GM19438 (cell line): ENCODE measurements at regions not wholly inside any gene's neighbourhood (a gene's known extent, or its start where the extent isn't known, plus 50 kb on each side); places are given as distances from the start of the nearest gene placed in this dataset.

Experiments used
- ATAC-seq: cut with Tn5 transposase; IDR thresholded peaks from one replicate; pipeline ENCODE4 v1.9.1; 2021; ENCODE audit warnings: low read depth; ENCODE audit not compliant: unreplicated experiment

- ATAC-seq = no peak
These were observed 176.7 kb upstream of the TLE3 start for GRCh38 chr15:70274255-70274880.

DNA sequence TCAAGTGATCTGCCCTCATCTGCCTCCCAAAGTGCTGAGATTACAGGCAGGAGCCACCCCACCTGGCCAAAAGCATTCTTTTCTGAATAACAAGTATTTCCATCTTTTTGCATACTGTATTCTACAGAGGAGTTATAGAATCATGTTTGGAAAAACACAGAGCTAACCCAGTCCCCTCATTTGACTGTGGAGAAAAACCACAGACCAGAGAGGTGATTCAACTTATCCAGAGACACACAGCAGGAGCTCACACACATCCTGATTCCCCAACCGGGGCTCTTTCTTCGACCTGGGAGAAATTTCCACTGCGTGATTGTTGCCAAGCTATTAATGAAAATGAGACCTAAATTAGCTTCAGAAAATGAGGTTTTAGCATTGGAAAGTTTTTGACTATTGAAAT lies 176.1 kb upstream of the TLE3 start:
- ATAC-seq = no peak

GRCh38 chr15:70272565-70273355 lies 175.0 kb upstream of the TLE3 start:
- no peak for ATAC-seq

DNA sequence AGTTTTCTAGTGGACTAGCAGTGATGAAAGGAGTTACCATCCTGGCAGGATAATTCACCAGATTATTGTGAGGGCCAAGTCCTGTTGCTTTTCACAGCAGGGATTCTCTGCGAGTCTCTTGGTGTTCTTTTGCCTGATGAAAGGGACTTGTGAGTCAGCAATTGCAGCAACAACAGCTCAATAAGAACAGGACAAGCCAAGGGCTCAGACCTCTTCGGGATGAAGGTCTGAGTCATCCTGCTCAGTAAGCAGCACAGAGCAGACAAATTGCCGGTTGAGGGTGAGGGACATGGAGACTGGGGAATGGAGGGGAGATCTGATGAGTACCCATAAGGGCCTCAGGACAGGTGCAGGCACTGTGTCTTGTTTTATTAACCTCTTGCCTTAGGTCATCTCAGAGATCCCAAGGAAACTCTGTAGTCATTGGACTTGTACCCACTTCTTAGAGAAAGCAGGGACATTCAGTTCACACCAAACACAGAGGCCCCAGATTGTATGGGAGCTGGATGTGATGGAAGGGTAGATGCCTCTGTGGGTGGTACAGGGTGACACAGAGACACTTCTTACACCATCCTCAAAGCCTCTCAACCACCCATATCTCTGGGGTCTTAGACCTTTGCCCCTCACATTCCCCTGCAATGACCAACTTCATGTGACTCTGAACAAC lies 173.8 kb upstream of the TLE3 start:
- ATAC-seq = no peak

DNA sequence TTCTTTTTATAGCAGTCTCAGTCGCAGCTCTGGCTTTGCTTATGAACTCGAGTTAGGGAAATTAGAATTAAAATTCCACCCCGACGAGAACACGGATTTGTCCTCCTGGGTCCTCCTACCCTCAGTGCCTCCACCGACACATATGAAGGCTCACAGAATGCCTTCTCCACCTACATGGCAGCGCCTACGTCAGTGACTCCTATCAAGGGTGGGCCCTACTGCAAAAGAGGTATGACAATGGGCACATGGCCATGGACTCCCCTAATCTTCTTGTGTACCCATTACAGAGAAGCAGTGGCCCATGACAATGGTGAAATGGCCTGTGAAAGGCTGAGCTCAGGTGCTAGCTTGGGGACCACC lies 173.0 kb upstream of the TLE3 start:
- no peak for ATAC-seq

- ATAC-seq = no peak
These were observed 172.5 kb upstream of the TLE3 start for GRCh38 chr15:70269991-70270751.

GRCh38 chr15:70269311-70269911 lies 171.7 kb upstream of the TLE3 start:
- no peak for ATAC-seq

- no peak for ATAC-seq
These were observed 171.1 kb upstream of the TLE3 start for GRCh38 chr15:70268698-70269251.

DNA sequence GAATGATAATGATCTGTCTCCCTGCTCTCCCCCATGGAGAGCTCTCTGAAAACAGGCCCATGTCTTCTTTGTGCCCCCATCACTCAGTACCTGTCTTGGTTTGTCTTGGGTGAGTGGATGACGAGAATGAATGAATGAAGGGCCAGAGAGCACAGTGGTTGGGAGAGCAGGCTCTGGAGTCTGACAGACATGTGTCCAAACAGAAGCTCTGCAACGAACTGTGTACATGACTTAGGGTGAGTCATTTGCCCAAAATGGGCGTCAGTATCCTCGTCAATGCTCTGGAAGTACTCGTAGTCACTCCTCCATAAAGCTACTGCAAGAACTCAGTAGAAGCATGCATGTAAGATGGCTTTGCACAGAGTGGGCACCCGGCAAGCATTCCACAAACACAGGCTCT lies 170.2 kb upstream of the TLE3 start:
- no peak for ATAC-seq

DNA sequence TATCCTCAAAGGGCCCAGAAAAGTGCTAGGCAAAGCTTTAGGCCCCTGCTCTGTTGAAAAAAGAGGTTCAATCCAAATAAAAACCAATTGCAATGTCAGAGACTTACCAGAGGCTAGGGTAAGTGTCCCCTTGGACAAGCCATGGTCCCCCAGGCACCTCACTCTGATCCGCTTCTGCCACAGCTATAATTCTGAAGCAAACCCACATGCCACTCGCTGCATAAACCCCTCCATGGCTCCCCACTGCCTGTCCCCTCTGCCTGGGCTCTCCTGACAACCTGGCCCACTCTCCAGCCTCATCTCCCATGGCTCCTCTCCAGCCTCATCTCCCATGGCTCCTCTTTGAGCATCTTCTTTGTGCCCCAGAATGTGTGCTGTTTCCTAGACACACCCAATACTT lies 169.6 kb upstream of the TLE3 start:
- no peak for ATAC-seq

DNA sequence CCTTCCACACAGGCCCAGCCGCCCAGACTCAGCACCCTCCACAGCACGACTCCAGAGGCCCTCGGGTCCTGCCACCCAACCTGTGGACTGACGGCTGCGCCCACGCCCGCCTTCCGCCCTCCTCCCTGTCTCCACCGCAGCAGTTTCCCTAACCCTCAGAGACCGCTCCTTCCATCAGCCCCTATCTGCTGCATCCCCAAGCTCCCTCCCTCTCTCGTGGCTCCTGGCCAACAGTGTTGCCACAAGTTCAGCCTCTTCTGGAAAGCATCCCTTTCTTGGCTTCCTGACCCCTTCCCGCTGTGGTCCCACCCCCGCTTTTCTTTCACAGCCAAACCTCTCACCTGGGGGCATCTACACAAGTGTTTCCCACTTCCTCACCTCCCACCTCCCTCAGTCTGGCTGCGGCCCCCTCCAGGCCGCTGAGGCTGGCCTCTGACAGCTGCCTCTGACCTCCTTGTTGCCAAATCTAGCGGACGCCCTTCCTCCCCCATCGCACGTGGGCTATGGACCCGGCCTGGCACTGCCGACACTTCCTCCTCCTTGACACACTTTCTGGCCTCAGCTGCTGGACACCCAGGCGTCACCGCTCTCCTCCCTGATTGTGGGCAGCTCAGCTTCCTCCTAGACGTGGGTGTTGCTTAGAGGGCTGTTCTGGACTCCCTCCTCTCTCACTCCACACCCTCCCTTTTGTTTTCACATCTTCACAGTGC lies 168.8 kb upstream of the TLE3 start:
- no peak for ATAC-seq

DNA sequence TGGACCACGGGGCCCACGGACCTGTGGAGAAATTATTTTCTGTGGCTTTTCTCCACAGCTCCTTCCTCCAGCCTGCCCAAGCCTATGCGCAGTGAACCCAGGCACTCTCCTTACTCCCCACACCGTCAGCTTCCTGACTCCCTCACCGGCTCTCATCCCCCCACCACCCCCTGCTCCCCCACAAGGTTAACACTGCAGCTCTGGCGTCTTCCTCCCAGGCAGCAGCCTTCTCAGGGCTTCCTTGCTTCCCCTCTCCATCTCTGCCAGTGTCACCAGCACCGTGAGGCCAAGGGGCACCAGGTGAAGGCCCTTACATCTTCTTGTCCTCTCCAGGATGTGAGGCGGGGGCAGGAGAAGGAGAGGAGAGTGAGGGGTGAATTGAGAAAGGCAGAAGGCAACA lies 168.3 kb upstream of the TLE3 start:
- ATAC-seq = no peak

DNA sequence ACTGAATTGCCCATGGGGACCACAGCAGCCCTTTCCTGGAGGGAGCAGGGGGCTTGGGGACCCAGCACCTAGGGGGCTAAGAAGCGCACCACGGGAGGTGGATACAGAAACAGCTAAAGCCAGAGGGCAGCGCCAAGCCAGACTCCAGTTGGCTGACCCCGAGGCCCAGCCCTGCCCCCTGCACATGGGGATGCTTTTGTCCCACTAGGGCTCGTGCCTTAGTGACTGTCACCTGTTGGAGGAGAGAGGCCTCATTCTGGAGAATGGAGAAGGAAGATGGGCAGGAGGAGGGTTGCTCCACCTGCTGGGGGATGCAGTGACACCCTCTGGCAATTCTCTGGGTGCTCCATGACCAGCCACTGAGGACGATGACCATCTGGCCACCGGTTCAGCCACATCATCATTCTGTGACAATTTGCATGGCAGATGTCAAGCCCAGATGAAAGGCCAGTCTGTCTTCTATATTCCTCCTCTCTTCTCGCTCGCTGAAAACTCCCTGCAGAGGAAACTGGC lies 167.8 kb upstream of the TLE3 start:
- ATAC-seq = no peak

DNA sequence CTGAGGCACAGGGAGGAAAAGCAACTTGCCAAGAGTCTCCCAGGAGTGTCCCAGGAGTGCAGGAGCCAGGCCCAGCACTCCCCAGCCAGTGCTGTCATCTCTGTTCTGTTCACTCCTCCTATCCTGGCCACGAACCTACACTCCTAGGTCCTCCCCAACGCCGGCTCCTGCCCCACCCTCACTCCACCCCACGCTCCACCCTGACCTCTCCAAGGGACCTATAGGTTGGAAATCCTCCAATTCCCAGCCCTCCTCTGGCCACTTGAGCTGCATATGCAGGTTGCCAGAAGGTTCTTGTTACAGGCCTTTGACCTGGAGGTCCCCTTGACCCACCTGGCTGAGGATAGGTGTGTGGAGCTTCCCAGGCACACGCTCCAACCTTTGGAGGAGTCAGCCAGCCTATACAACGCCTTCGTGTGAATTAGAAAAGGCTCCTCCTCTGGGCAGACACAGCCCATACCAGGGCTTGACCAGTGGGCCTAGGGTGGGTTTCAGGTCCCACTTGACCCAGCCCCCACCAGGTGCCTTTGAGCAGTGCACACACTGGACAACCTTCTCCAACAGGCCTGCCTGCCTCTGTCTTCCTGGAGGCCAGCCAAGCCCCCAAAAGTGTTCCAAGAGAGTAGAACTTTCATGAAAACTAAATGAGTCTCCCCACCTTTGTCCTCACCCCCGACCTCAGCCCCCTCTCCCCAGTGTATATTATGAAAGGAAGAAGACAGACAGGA lies 167.2 kb upstream of the TLE3 start:
- no peak for ATAC-seq

- ATAC-seq = no peak
These were observed 166.4 kb upstream of the TLE3 start for GRCh38 chr15:70264014-70264582.

DNA sequence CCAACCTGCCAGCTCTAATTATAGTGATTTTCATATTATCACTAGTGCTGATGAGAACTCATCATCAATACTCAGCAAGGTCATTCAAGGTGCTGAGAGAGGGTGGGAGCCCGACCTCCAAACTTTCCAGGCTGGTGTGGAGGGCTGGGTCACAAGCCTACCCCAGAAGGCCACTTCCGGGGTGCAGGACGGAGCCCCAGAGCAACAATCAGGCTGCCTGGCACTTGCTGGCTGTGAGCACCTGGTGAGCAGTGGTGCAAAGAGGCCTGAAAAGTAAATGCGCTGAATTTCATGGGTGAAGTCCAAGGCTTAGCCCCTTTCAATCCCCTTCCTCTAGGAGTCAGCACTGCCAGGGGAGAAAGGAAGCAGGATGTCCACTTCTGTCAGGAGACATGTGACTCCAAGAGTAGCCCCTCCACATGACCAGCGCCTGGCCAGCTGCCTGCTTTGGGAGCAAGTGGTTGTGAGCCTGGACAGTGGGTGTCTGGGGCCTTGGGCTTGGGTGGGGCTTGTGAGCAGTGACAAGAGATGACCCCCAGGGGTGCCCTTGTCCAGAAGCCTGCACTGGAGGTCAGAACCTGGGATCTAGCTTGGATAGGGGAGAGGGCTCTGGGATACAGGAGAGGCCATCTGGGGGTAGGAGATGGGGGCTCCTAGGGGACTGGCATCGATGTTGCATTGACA lies 165.0 kb upstream of the TLE3 start:
- no peak for ATAC-seq

GRCh38 chr15:70262171-70262570 lies 164.5 kb upstream of the TLE3 start:
- no peak for ATAC-seq

DNA sequence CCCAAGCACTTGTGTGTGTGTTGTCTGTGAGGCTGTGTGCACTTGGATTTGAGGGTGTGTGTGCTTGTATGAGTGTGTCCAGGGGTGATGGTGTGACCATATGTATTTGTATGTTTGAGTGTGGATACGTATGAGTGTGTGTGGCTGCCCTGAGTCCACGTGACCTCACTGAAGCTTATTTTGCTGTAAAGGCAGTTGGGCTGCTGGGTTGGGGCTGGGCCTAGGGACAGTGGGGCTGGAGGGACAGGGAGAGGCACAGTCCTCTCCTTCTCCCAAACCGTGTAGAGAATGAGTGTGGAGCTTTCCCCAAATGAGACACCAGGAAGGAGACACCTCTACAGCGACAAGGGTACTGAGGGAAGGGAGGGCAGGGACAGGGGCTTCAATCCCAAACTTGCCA lies 163.4 kb upstream of the TLE3 start:
- ATAC-seq = no peak
